IPS-18a (cell line): ENCODE measurements at regions not wholly inside any gene's neighbourhood (a gene's known extent, or its start where the extent isn't known, plus 50 kb on each side); places are given as distances from the start of the nearest gene placed in this dataset.
A peak's percentile ranks its signal among the peaks of the same experiment; 100 is the strongest.

Experiments used
- H3K27ac ChIP-seq: one replicate; pipeline ENCODE4 v1.5.1; 2013; ENCODE audit warnings: low read length
- H3K27me3 ChIP-seq: one replicate; pipeline ENCODE4 v1.6.1; 2013; ENCODE audit warnings: mild to moderate bottlenecking, low read length; ENCODE audit not compliant: control insufficient read depth, insufficient read depth
- H3K36me3 ChIP-seq: one replicate; pipeline ENCODE4 v1.6.1; 2013; ENCODE audit warnings: low read depth, low read length; ENCODE audit not compliant: control insufficient read depth
- H3K4me1 ChIP-seq: one replicate; pipeline ENCODE4 v1.6.1; 2013; ENCODE audit warnings: low read depth, low read length; ENCODE audit not compliant: control insufficient read depth
- H3K4me3 ChIP-seq: one replicate; pipeline ENCODE4 v1.5.1; 2013; ENCODE audit warnings: low read length
- H3K9ac ChIP-seq: one replicate; pipeline ENCODE4 v1.6.1; 2013; ENCODE audit warnings: mild to moderate bottlenecking, low read length, moderate library complexity
- H3K9me3 ChIP-seq: one replicate; pipeline ENCODE4 v1.6.1; 2013; ENCODE audit warnings: low read depth, low read length; ENCODE audit not compliant: control insufficient read depth

- no peak overlapping the region for H3K9ac ChIP-seq
- H3K27ac ChIP-seq = no peak overlapping the region
- H3K9me3 ChIP-seq = no peaks in the 10 kb centered on the region
Observed at GRCh38 chr18:24846138-24846537, 385.7 kb downstream of the HRH4 start.

DNA sequence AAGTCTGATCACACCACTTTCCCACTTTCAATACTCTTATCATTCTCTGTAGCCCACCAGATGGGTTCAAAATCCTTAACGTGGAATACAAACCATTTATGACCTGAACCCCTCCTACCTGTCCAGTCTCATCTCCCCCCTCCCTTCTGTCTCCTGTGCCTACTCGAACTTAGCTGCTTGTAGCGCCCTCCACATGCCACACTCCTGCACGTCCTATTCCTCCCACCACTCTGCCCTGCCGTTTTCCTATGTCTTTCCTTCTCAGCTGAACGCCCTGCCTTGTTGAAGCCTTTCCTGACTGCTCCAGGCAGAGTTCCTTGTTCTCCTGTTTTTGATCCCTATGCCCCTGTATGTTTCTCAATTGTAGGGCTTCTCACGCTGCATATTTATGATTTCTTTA lies 390.1 kb downstream of the HRH4 start:
- H3K4me3 ChIP-seq = no peak overlapping the region
- peaks cover 8% of the 10 kb centered on the region for H3K4me1 ChIP-seq
- H3K27ac ChIP-seq = no peak overlapping the region
- H3K27me3 ChIP-seq = no peaks in the 10 kb centered on the region
- H3K9me3 ChIP-seq = no peaks in the 10 kb centered on the region
- no peaks in the 10 kb centered on the region for H3K36me3 ChIP-seq
- H3K9ac ChIP-seq = no peak overlapping the region

More at GRCh38 chr18:24846138-24846537, 385.7 kb downstream of the HRH4 start:
- no peak overlapping the region for H3K4me3 ChIP-seq
- H3K4me1 ChIP-seq = peaks cover 2% of the 10 kb centered on the region
- H3K27me3 ChIP-seq = no peaks in the 10 kb centered on the region
- H3K36me3 ChIP-seq = no peaks in the 10 kb centered on the region

- H3K9ac ChIP-seq = no peak overlapping the region
- no peak overlapping the region for H3K4me3 ChIP-seq
- H3K4me1 ChIP-seq = peaks cover 8% of the 10 kb centered on the region
- no peaks in the 10 kb centered on the region for H3K9me3 ChIP-seq
- H3K27me3 ChIP-seq = no peaks in the 10 kb centered on the region
- H3K36me3 ChIP-seq = no peaks in the 10 kb centered on the region
- H3K27ac ChIP-seq = no peak overlapping the region
Observed at GRCh38 chr18:24853076-24853475, 392.6 kb downstream of the HRH4 start.

DNA sequence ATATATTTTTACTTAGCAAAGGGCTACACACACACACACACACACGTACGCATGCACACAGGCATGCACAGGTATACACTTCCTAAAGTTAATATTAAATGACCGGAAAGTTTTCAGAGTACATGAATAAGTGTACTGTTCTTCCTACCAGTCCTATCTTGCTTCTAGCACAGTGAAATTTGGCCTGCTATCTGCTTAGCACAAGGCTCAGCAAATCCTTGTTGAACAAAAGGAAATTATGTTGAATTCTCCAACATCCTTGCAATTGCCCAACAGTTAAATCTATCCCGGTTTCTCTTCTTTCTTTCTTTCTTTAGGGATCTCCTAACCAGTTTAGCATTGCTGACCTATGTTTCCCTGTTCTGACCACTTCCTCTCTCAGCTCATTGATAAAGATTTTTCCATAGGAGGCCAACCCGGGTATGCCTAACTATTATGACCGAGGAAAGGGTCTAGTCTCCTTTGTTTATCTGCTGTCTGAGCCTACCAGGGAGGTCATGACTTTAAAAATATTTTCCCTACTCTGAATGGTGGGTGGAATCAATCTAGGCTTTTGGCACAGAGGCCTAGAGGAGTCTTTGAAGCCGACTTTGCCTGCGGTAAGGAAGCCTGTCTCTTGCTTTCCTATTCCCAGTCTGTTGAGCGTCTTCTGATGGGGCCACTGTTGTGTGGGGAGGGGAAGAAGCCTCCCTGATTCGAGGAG lies 400.7 kb downstream of the HRH4 start:
- Histone ChIP-seq H3K36me3 (no peaks in the 10 kb centered on the region), H3K9ac (no peak overlapping the region), H3K4me3 (no peak overlapping the region), H3K27ac (no peak overlapping the region), H3K27me3 (no peaks in the 10 kb centered on the region), H3K4me1 (peaks cover 23% of the 10 kb centered on the region), H3K9me3 (no peaks in the 10 kb centered on the region)

- Histone ChIP-seq H3K4me1 (peaks cover 23% of the 10 kb centered on the region), H3K9ac (no peak overlapping the region), H3K27me3 (no peaks in the 10 kb centered on the region), H3K4me3 (peak overlapping the region; percentile 49), H3K27ac (peak overlapping the region; percentile 65), H3K9me3 (no peaks in the 10 kb centered on the region), H3K36me3 (no peaks in the 10 kb centered on the region)
Observed at GRCh38 chr18:24862201-24862816, 401.9 kb downstream of the HRH4 start.

DNA sequence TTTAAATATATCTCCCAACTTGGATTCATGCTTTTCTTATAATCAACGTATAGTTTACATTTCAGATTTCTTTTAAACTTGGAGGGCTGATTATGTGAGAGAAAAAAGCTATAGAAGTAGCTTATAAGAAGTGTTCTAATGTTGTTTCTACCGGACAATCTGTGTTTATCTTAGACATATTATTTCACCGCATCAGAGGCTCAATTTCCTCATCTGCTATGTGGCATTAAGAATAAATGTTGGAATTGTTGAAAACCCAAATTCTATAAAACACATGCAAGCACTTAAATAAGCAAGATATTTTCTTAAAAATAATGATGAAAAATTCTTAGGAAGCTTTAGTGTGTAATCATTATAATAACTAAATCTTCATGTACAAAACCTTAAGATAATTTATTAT lies 407.9 kb downstream of the HRH4 start:
- H3K27me3 ChIP-seq = no peaks in the 10 kb centered on the region
- no peaks in the 10 kb centered on the region for H3K9me3 ChIP-seq
- no peak overlapping the region for H3K4me3 ChIP-seq
- no peaks in the 10 kb centered on the region for H3K4me1 ChIP-seq
- H3K36me3 ChIP-seq = no peaks in the 10 kb centered on the region
- no peak overlapping the region for H3K9ac ChIP-seq
- H3K27ac ChIP-seq = no peak overlapping the region

DNA sequence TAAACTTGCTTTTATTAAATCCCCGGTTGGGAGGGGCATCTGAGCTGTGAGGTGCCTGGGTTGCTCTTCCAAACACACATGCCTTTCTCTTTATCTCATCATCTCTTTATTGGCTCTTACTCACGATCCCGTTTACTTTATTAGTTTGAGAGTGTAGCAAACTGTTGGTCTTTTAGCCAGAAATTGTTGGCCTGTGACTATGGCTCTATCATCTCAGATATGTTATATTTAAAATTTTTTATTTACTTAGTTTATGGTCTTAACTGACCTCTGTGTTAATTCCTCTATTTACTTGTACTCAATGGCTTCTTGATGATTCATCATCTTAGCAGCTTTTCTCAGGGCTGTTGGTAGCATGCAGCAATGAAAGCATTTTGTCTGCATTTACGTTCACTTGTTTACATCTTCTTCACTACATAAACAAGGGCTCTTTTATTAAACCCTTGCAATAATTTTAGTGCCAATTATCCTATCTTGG lies 408.4 kb downstream of the HRH4 start:
- H3K4me3 ChIP-seq = no peak overlapping the region
- H3K36me3 ChIP-seq = no peaks in the 10 kb centered on the region
- H3K9ac ChIP-seq = no peak overlapping the region
- H3K27ac ChIP-seq = no peak overlapping the region
- H3K9me3 ChIP-seq = no peaks in the 10 kb centered on the region
- H3K4me1 ChIP-seq = no peaks in the 10 kb centered on the region
- H3K27me3 ChIP-seq = no peaks in the 10 kb centered on the region

GRCh38 chr18:24869285-24869684 lies 408.8 kb downstream of the HRH4 start:
- Histone ChIP-seq H3K27ac (no peak overlapping the region), H3K36me3 (no peaks in the 10 kb centered on the region), H3K4me3 (no peak overlapping the region), H3K27me3 (no peaks in the 10 kb centered on the region), H3K9me3 (no peaks in the 10 kb centered on the region), H3K9ac (no peak overlapping the region), H3K4me1 (no peaks in the 10 kb centered on the region)

DNA sequence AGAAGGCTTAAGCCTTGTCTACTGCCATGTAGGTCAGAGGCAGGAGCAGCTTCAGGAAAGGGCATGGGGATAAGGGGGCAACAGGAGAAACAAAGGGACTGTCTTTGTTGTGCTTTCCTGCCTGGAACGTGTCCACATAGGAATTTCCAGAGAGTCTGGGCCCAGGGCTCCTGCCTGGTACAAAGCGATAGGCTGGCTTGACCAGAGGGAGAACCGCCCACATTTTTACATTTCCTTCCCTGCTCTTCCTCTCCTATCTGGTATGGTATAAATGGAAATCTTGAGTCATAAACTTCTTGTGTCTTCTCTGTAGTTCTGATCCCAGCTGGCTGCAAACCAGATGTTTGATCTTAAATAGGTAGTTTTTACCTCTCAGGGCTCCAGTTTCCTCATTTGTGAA lies 414.8 kb downstream of the HRH4 start:
- no peaks in the 10 kb centered on the region for H3K27me3 ChIP-seq
- H3K9me3 ChIP-seq = no peaks in the 10 kb centered on the region
- no peak overlapping the region for H3K27ac ChIP-seq

DNA sequence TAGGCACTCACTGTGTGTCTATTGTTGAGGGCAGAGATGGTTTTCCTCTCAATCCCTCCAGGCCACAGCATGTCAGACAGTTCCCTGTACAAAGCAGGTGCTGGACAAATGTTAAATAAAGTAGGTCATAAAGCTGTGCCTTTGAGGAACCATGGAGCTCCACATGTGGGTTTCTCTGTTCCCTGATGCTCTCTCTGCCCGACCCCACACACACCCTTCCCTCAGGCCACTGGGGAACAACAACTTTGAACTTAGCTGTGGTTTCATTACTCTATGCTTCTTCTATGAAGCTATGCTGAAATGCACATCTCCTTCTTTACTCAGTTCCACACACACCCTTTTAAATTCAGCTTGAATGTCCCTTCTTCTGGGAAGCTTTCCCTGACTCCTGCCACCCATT lies 415.3 kb downstream of the HRH4 start:
- Histone ChIP-seq H3K36me3 (no peaks in the 10 kb centered on the region), H3K4me1 (peaks cover 6% of the 10 kb centered on the region), H3K9me3 (no peaks in the 10 kb centered on the region), H3K27ac (no peak overlapping the region), H3K27me3 (no peaks in the 10 kb centered on the region), H3K9ac (no peak overlapping the region), H3K4me3 (no peak overlapping the region)

More for the DNA sequence above, 414.8 kb downstream of the HRH4 start:
- H3K36me3 ChIP-seq = no peaks in the 10 kb centered on the region
- no peak overlapping the region for H3K9ac ChIP-seq
- no peak overlapping the region for H3K4me3 ChIP-seq
- peaks cover 6% of the 10 kb centered on the region for H3K4me1 ChIP-seq

DNA sequence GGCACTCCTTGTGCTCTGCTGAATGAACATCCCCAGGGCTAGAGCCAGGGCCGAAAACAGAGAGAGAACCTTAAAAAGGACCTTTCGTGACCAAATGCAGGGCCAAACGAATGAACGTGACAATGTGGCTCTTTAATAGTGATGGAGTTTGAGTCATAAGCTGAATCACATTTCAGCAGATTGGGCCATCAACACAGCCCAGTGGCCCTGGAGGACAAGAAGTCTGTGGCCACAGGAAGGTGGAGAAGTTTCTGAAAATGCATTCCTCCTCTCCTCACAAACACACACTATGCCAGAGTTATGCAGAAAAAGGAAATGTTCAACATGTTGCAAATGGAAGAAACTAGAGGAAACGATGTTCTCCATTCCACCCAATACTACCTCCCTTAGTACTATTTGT lies 415.8 kb downstream of the HRH4 start:
- Histone ChIP-seq H3K27ac (no peak overlapping the region), H3K9me3 (no peaks in the 10 kb centered on the region), H3K27me3 (no peaks in the 10 kb centered on the region), H3K9ac (no peak overlapping the region), H3K4me1 (peaks cover 6% of the 10 kb centered on the region), H3K4me3 (no peak overlapping the region), H3K36me3 (no peaks in the 10 kb centered on the region)

DNA sequence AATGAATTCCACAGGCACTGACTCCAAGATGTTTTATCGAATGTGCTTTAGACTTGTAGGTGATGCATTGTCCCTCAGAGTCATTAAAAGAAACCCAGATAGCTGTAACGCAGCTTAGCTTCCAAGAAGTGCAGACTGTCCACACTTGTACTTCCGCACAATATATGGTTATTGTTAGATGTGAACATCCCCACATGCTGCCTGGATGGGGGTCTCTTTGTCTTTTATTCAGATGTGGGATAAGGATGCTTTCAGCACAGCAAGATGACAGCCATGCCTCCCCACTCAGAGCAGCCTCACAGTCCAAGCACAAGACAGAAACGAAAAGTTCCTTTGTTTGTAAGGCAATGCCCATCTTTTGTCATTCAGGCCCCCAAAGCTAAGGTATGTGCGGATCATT lies 416.6 kb downstream of the HRH4 start:
- Histone ChIP-seq H3K27ac (no peak overlapping the region), H3K9me3 (no peaks in the 10 kb centered on the region), H3K4me3 (no peak overlapping the region), H3K36me3 (no peaks in the 10 kb centered on the region), H3K27me3 (no peaks in the 10 kb centered on the region), H3K4me1 (peaks cover 6% of the 10 kb centered on the region), H3K9ac (no peak overlapping the region)
